SK-N-SH (cell line): ENCODE measurements at regions not wholly inside any gene's neighbourhood (a gene's known extent, or its start where the extent isn't known, plus 50 kb on each side); places are given as distances from the start of the nearest gene placed in this dataset.

Experiments
- CTCF ChIA-PET: fragments of 300-600, 350-600 bp; formaldehyde crosslinking; extraction: SDS; loops from one replicate; lab custom pipeline; 2021; lab: Yijun Ruan, JAX
- POLR2A ChIA-PET: fragments of 350-600 bp; sonication (Branson Sonifier 250); formaldehyde crosslinking; extraction: SDS; loops from one replicate; lab custom pipeline; 2020; ENCODE audit warnings: antibody characterized with exemption, inconsistent platforms; lab: Yijun Ruan, JAX
- DNase-seq: peaks from one replicate; pipeline ENCODE4 v3.0.0; 2012
- H2AFZ ChIP-seq: fragments of 200-600 bp; sonication (generic); 2 replicates; pipeline ENCODE4 v1.8.1; 2016; ENCODE audit warnings: antibody characterized with exemption, mild to moderate bottlenecking, low read depth
- H3F3A ChIP-seq: fragments of 200-600 bp; sonication (generic); replicated peaks from 2 replicates; pipeline ENCODE3; 2016; ENCODE audit warnings: antibody characterized with exemption, mild to moderate bottlenecking; ENCODE audit not compliant: insufficient read depth
- H3K27ac ChIP-seq, 2 experiments: fragments of 200-500 bp in 1 of 2; fragments of 200-600 bp in 1 of 2; sonication (Bioruptor generic) in 1 of 2; sonication (generic), shearing (Covaris generic) in 1 of 2; 2 replicates each; pipeline versions ENCODE4 v1.5.1 to v1.6.1; 2014 to 2016; ENCODE audit warnings: low read depth in 2 of 2, inconsistent platforms in 1 of 2, low read length in 1 of 2, mild to moderate bottlenecking in 1 of 2, mixed read lengths in 1 of 2
- H3K27me3 ChIP-seq: fragments of 200-600 bp; sonication (generic), shearing (Covaris generic); 2 replicates; pipeline ENCODE4 v1.6.1; 2016; ENCODE audit warnings: mixed run types; ENCODE audit not compliant: insufficient read depth
- H3K36me3 ChIP-seq, 2 experiments: fragments of 200-500 bp in 1 of 2; fragments of 200-600 bp in 1 of 2; sonication (Bioruptor generic) in 1 of 2; sonication (generic) in 1 of 2; replicated peaks in 1 of 2; 2 replicates each; pipeline versions ENCODE3 to v1.5.1; 2014 to 2016; ENCODE audit warnings: low read length in 1 of 2, mild to moderate bottlenecking in 1 of 2; ENCODE audit not compliant: insufficient read depth in 2 of 2, control insufficient read depth in 1 of 2
- H3K4me1 ChIP-seq, 2 experiments: fragments of 200-500 bp in 1 of 2; fragments of 200-600 bp in 1 of 2; sonication (Bioruptor generic) in 1 of 2; sonication (generic), shearing (Covaris generic) in 1 of 2; 2 replicates each; pipeline versions ENCODE4 v1.5.1 to v1.6.1; 2014 to 2016; ENCODE audit warnings: low read depth in 1 of 2, low read length in 1 of 2, mixed run types in 1 of 2; ENCODE audit not compliant: insufficient read depth in 2 of 2, control insufficient read depth in 1 of 2
- H3K4me2 ChIP-seq: fragments of 200-600 bp; sonication (generic), shearing (Covaris generic); 2 replicates; pipeline ENCODE4 v1.6.1; 2017; ENCODE audit warnings: mixed run types
- H3K4me3 ChIP-seq, 2 experiments: fragments of 200-500 bp in 1 of 2; fragments of 200-600 bp in 1 of 2; sonication (Bioruptor generic) in 1 of 2; sonication (generic), shearing (Covaris generic) in 1 of 2; 2 replicates each; pipeline versions ENCODE4 v1.5.1 to v1.8.1; 2014 to 2016; ENCODE audit warnings: low read depth in 2 of 2, inconsistent platforms in 1 of 2, low read length in 1 of 2, mild to moderate bottlenecking in 1 of 2, mixed read lengths in 1 of 2, moderate library complexity in 1 of 2
- H3K79me2 ChIP-seq: fragments of 200-600 bp; sonication (generic); 2 replicates; pipeline ENCODE4 v1.8.1; 2017; ENCODE audit warnings: mild to moderate bottlenecking; ENCODE audit not compliant: insufficient read depth
- H3K9ac ChIP-seq: fragments of 200-600 bp; sonication (generic); 2 replicates; pipeline ENCODE4 v1.6.1; 2017; ENCODE audit warnings: mixed run types
- H3K9me2 ChIP-seq: fragments of 200-600 bp; sonication (generic); 2 replicates; pipeline ENCODE4 v1.6.1; 2017; ENCODE audit warnings: mixed run types
- H3K9me3 ChIP-seq: fragments of 200-600 bp; sonication (generic); 2 replicates; pipeline ENCODE4 v1.6.1; 2017; ENCODE audit warnings: mixed run types, mild to moderate bottlenecking, moderate library complexity
- H4K20me1 ChIP-seq: fragments of 200-600 bp; sonication (generic); 2 replicates; pipeline ENCODE4 v1.6.1; 2017; ENCODE audit warnings: mild to moderate bottlenecking, mixed run types; ENCODE audit not compliant: insufficient read depth
- CHD2 ChIP-seq: fragments of 150-350 bp; IDR thresholded peaks from 2 replicates; pipeline ENCODE4 v1.6.1; 2018; ENCODE audit warnings: low read length; ENCODE audit not compliant: partially characterized antibody
- CTCF ChIP-seq: fragments of 200-600 bp; sonication (generic); IDR thresholded peaks from 2 replicates; pipeline ENCODE4 v1.6.1; 2017; ENCODE audit warnings: antibody characterized with exemption, mild to moderate bottlenecking, moderate library complexity
- ELF1 ChIP-seq: IDR thresholded peaks from 2 replicates; pipeline ENCODE4 v1.4.0; 2012
- EP300 ChIP-seq, 2 experiments: IDR thresholded peaks; 2 replicates each; pipeline versions ENCODE4 v1.4.0 to v1.6.1; 2012; ENCODE audit warnings: borderline replicate concordance in 1 of 2, low read depth in 1 of 2, low read length in 1 of 2
- EZH2phosphoT487 ChIP-seq: fragments of 200-600 bp; sonication (generic); IDR thresholded peaks from 2 replicates; pipeline ENCODE4 v1.6.1; 2017; ENCODE audit warnings: low read depth, mixed run types, mild to moderate bottlenecking, antibody characterized with exemption, moderate library complexity, borderline replicate concordance
- FOSL2 ChIP-seq: IDR thresholded peaks from 2 replicates; pipeline ENCODE4 v1.4.0; 2012; ENCODE audit warnings: low read depth, mild to moderate bottlenecking, moderate library complexity, borderline replicate concordance
- FOXJ3 ChIP-seq: sonication (generic); formaldehyde crosslinking; IDR thresholded peaks from 2 replicates; pipeline ENCODE4 v1.5.1; 2020; ENCODE audit warnings: mild to moderate bottlenecking, missing genetic modification reagents
- IRF3 ChIP-seq: fragments of 150-350 bp; IDR thresholded peaks from 2 replicates; pipeline ENCODE4 v1.6.1; 2016; ENCODE audit warnings: mild to moderate bottlenecking, low read depth, low read length
- JUND ChIP-seq: IDR thresholded peaks from 2 replicates; pipeline ENCODE4 v1.4.0; 2012
- MEF2A ChIP-seq: IDR thresholded peaks from 2 replicates; pipeline ENCODE4 v1.4.0; 2012; ENCODE audit warnings: low read depth, borderline replicate concordance
- MXI1 ChIP-seq: IDR thresholded peaks from 2 replicates; pipeline ENCODE4 v1.6.1; 2012; ENCODE audit warnings: mild to moderate bottlenecking, low read depth, low read length, improper control_type of control experiment
- NRF1 ChIP-seq: IDR thresholded peaks from 2 replicates; pipeline ENCODE4 v1.6.1; 2012; ENCODE audit warnings: low read depth, mild to moderate bottlenecking, low read length
- RAD21 ChIP-seq: IDR thresholded peaks from 2 replicates; pipeline ENCODE4 v1.6.1; 2012; ENCODE audit warnings: mild to moderate bottlenecking, low read length
- RCOR1 ChIP-seq: fragments of 150-350 bp; IDR thresholded peaks from 2 replicates; pipeline ENCODE4 v1.6.1; 2017; ENCODE audit warnings: antibody characterized with exemption, low read length
- RFX5 ChIP-seq: IDR thresholded peaks from 2 replicates; pipeline ENCODE4 v1.6.1; 2012; ENCODE audit warnings: mild to moderate bottlenecking, improper control_type of control experiment, low read length
- RXRA ChIP-seq: IDR thresholded peaks from 2 replicates; pipeline ENCODE4 v1.4.0; 2012; ENCODE audit warnings: low read depth, mild to moderate bottlenecking, borderline replicate concordance
- SIN3A ChIP-seq: IDR thresholded peaks from 2 replicates; pipeline ENCODE4 v1.6.1; 2012; ENCODE audit warnings: low read depth, mild to moderate bottlenecking, low read length, moderate library complexity, borderline replicate concordance
- TEAD4 ChIP-seq: IDR thresholded peaks from 2 replicates; pipeline ENCODE4 v1.4.0; 2012; ENCODE audit warnings: mild to moderate bottlenecking, borderline replicate concordance; ENCODE audit not compliant: insufficient read depth
- YY1 ChIP-seq: IDR thresholded peaks from 2 replicates; pipeline ENCODE4 v1.4.0; 2012; ENCODE audit warnings: low read depth, mild to moderate bottlenecking
- WGBS: methylation state at CpG from one replicate; pipeline ENCODE4 v1.1.6; 2017; ENCODE audit warnings: low lambda C conversion rate; 5-methylcytosine and 5-hydroxymethylcytosine counted together
- TF ChIP-seq, protein P1 (sequence below): IDR thresholded peaks from 2 replicates; pipeline ENCODE4; 2012

GRCh38 chr4:130099105-130099504 is 1003.2 kb downstream of the C4orf33 start:
- H3K27ac ChIP-seq, result no peak overlapping the region
- H3K4me1 ChIP-seq, result no peaks in the 10 kb centered on the region
- CTCF ChIA-PET, result no interaction called here
- no peak overlapping the region for H3K9ac ChIP-seq
- 0% methylated on average over 1 of the region's 1 CpG for WGBS
- H3K4me2 ChIP-seq, result no peak overlapping the region
- no peaks in the 10 kb centered on the region for H3K36me3 ChIP-seq
- TF ChIP-seq FOXJ3 (CRISPR knock-in tag) (no peak), TEAD4 (no peak), RAD21 (no peak), YY1 (no peak), IRF3 (no peak), SIN3A (no peak), CHD2 (no peak), EP300 (IDR thresholded peaks at IDR 0.05; ENCODE audit: borderline replicate concordance in 1 of 2, low read depth in 1 of 2, low read length in 1 of 2) (no peak), RCOR1 (no peak), JUND (no peak), CTCF (no peak)
- TF ChIP-seq, protein P1, sequence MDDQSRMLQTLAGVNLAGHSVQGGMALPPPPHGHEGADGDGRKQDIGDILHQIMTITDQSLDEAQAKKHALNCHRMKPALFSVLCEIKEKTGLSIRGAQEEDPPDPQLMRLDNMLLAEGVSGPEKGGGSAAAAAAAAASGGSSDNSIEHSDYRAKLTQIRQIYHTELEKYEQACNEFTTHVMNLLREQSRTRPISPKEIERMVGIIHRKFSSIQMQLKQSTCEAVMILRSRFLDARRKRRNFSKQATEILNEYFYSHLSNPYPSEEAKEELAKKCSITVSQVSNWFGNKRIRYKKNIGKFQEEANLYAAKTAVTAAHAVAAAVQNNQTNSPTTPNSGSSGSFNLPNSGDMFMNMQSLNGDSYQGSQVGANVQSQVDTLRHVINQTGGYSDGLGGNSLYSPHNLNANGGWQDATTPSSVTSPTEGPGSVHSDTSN, result no peak
- H2AFZ ChIP-seq, result no peak overlapping the region
- no peaks in the 10 kb centered on the region for H3K9me2 ChIP-seq
- H3K4me3 ChIP-seq, result no peak overlapping the region
- no peaks in the 10 kb centered on the region for H3K27me3 ChIP-seq
- no peak for DNase-seq
- H3K9me3 ChIP-seq, result no peaks in the 10 kb centered on the region
- POLR2A ChIA-PET, result no interaction called here
- no peaks in the 10 kb centered on the region for H4K20me1 ChIP-seq
- H3K79me2 ChIP-seq, result no peaks in the 10 kb centered on the region
- H3F3A ChIP-seq, result no peaks in the 10 kb centered on the region

- POLR2A ChIA-PET, result no interaction called here
- no peak overlapping the region for H2AFZ ChIP-seq
Measured at GRCh38 chr4:130110189-130110588, 1014.2 kb downstream of the C4orf33 start.

More at GRCh38 chr4:130110189-130110588, 1014.2 kb downstream of the C4orf33 start:
- Histone ChIP-seq H3K4me3 (no peak overlapping the region), H4K20me1 (no peaks in the 10 kb centered on the region), H3K27me3 (no peaks in the 10 kb centered on the region; the same call in 1 of the 2 replicates), H3K9ac (no peak overlapping the region), H3K9me3 (no peaks in the 10 kb centered on the region), H3K36me3 (no peaks in the 10 kb centered on the region), H3K9me2 (no peaks in the 10 kb centered on the region), H3K79me2 (no peaks in the 10 kb centered on the region), H3K27ac (no peak overlapping the region), H3F3A (no peaks in the 10 kb centered on the region), H3K4me1 (no peaks in the 10 kb centered on the region), H3K4me2 (no peak overlapping the region)
- TF ChIP-seq MEF2A, result no peak
- TF ChIP-seq IRF3, result no peak
- TF ChIP-seq CTCF, result no peak
- no peak for TF ChIP-seq EP300 (IDR thresholded peaks at IDR 0.05; ENCODE audit: borderline replicate concordance in 1 of 2, low read depth in 1 of 2, low read length in 1 of 2)
- TF ChIP-seq RCOR1, result no peak
- no peak for TF ChIP-seq FOSL2
- no peak for TF ChIP-seq CHD2
- no peak for TF ChIP-seq RFX5
- no peak for TF ChIP-seq YY1
- TF ChIP-seq MXI1, result no peak
- TF ChIP-seq EZH2phosphoT487, result no peak
- no peak for TF ChIP-seq SIN3A
- no peak for TF ChIP-seq NRF1
- no peak for TF ChIP-seq RXRA
- no peak for TF ChIP-seq ELF1
- CTCF ChIA-PET, result no interaction called here
- no peak for DNase-seq
